WERI-Rb-1 (cell line): ENCODE measurements at regions not wholly inside any gene's neighbourhood (a gene's known extent, or its start where the extent isn't known, plus 50 kb on each side); places are given as distances from the start of the nearest gene placed in this dataset.

ENCODE experiments used
- DNase-seq: peaks from one replicate; pipeline ENCODE4 v3.0.0-alpha.2; 2020
- H3K27ac ChIP-seq: fragments of 250-450 bp; sonication (Bioruptor Pico); 2 replicates; pipeline ENCODE4 v1.5.1; 2020; ENCODE audit warnings: mild to moderate bottlenecking, moderate library complexity
- H3K27me3 ChIP-seq: fragments of 250-450 bp; sonication (Bioruptor Pico); 2 replicates; pipeline ENCODE4 v1.5.1; 2021; ENCODE audit warnings: mild to moderate bottlenecking, low read depth, moderate library complexity; ENCODE audit not compliant: insufficient read depth, severe bottlenecking
- H3K36me3 ChIP-seq: fragments of 250-450 bp; sonication (Bioruptor Pico); 2 replicates; pipeline ENCODE4 v1.5.1; 2020; ENCODE audit warnings: mild to moderate bottlenecking, moderate library complexity
- H3K4me3 ChIP-seq: 2 replicates; pipeline ENCODE4 v1.5.1; 2011; ENCODE audit warnings: low read depth, mild to moderate bottlenecking, control low read depth, low read length
- H3K9me3 ChIP-seq: fragments of 250-450 bp; sonication (Bioruptor Pico); 2 replicates; pipeline ENCODE4 v1.5.1; 2021; ENCODE audit warnings: mild to moderate bottlenecking, moderate library complexity; ENCODE audit not compliant: severe bottlenecking
- TF ChIP-seq, protein P1 (sequence below): IDR thresholded peaks from 2 replicates; pipeline ENCODE4 v1.5.1; 2011; ENCODE audit warnings: low read depth, mild to moderate bottlenecking, control low read depth, inconsistent platforms, low read length

DNA sequence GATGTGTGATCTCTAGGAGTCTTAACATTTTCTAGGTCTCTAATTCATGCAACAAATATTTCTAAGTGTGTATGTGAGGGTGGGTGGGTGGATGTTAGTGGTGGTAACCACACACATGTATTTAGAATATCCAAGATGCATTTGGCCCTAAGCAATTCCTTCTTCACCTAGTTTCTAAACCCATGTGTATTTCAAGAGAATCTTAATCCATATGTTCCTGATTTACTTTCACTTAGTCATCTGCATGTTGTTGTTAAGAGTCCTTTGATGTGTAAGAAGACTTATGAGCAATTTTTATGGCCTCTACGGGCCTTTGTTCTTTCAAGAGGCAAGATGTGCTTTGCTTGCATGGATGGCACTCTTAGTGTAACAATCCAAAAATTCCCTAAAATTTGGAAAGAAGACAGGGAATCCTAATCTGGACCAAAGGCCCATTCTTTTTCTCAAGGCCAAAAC, 282.6 kb downstream of the SPATA31D1 start:
- Histone ChIP-seq H3K27ac (no peak overlapping the region), H3K4me3 (no peak overlapping the region)
- no peak for DNase-seq

DNA sequence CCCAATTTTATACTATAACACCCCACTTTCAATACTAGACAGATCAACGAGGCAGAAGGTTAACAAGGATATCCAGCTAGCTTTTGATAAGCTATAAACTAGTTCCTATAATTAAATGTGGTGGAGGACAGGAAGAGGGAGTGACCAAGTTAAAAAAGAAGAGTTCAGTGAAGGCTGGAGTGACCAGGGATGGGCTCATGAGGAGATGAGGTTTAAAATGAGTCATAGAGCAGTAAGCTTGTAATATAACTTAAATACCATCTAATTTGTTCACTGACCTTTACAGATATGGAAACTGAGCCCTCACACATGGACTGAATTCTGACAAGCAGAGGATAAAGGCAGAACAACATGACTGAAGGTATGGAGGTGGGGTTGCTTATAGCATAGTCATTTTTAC, 284.5 kb downstream of the SPATA31D1 start:
- TF ChIP-seq, protein P1, sequence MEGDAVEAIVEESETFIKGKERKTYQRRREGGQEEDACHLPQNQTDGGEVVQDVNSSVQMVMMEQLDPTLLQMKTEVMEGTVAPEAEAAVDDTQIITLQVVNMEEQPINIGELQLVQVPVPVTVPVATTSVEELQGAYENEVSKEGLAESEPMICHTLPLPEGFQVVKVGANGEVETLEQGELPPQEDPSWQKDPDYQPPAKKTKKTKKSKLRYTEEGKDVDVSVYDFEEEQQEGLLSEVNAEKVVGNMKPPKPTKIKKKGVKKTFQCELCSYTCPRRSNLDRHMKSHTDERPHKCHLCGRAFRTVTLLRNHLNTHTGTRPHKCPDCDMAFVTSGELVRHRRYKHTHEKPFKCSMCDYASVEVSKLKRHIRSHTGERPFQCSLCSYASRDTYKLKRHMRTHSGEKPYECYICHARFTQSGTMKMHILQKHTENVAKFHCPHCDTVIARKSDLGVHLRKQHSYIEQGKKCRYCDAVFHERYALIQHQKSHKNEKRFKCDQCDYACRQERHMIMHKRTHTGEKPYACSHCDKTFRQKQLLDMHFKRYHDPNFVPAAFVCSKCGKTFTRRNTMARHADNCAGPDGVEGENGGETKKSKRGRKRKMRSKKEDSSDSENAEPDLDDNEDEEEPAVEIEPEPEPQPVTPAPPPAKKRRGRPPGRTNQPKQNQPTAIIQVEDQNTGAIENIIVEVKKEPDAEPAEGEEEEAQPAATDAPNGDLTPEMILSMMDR: no peak
- Histone ChIP-seq H3K9me3 (no peaks in the 10 kb centered on the region), H3K36me3 (no peaks in the 10 kb centered on the region)

More for the DNA sequence above, 282.6 kb downstream of the SPATA31D1 start:
- TF ChIP-seq, protein P1: no peak
- H3K27me3 ChIP-seq: no peaks in the 10 kb centered on the region
- H3K9me3 ChIP-seq: no peaks in the 10 kb centered on the region
- H3K36me3 ChIP-seq: no peaks in the 10 kb centered on the region

DNA sequence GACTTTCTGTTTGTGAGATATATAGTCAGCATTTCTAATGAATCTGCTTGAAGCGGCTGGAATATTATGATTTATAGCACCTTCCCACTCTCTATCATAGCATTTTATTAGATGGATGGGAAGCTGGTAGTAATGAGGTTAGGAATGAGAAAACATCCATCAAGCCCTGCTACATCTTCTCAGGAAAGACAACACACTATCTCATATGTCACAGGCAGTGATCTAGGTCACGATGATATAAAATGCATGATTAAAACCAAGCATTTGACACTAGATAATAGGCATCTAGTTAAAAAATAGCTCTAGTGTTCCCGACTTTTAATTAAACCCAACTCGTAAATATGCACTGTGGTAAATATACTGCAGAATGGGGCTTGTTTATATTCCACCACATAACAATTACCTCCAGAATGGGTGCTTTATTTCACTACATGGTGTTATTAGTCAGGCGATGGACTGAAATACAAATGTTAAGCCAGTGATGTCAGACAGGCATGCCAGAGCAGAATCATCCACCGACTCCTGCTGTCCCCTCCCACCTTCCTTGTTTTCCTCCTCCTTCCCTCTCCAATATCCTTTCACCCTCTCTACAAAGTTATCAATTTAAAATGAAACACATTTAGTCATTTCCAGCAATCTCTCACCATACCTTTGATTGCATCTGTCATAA, 286.8 kb downstream of the SPATA31D1 start:
- Histone ChIP-seq H3K4me3 (no peak overlapping the region), H3K9me3 (no peaks in the 10 kb centered on the region), H3K36me3 (no peaks in the 10 kb centered on the region), H3K27me3 (no peaks in the 10 kb centered on the region), H3K27ac (no peak overlapping the region)
- DNase-seq: no peak
- TF ChIP-seq, protein P1: no peak

More for the DNA sequence above, 284.5 kb downstream of the SPATA31D1 start:
- H3K27me3 ChIP-seq: no peaks in the 10 kb centered on the region
- DNase-seq: no peak
- H3K27ac ChIP-seq: no peak overlapping the region
- no peak overlapping the region for H3K4me3 ChIP-seq

DNA sequence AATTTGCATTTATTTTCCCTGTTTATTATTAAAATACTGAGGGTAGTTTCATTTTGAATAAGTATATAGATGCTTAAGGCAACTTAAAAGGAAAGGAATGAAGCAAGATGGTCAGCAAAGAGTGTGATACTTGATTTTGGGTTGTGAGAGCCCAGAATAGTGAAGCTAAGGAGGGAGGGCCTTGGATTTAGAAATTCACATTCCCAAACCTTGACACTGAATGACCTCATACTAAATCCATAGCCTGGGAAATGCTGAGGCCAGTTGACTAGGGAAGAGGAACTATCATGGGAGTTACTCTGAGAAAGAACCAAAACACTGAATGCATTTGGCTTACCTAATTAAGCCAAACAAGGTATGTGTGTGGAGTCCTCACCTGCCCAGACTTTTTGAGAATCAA, 292.5 kb downstream of the SPATA31D1 start:
- Histone ChIP-seq H3K4me3 (no peak overlapping the region), H3K27me3 (no peaks in the 10 kb centered on the region), H3K9me3 (no peaks in the 10 kb centered on the region), H3K27ac (no peak overlapping the region), H3K36me3 (no peaks in the 10 kb centered on the region)
- TF ChIP-seq, protein P1: no peak
- no peak for DNase-seq

DNA sequence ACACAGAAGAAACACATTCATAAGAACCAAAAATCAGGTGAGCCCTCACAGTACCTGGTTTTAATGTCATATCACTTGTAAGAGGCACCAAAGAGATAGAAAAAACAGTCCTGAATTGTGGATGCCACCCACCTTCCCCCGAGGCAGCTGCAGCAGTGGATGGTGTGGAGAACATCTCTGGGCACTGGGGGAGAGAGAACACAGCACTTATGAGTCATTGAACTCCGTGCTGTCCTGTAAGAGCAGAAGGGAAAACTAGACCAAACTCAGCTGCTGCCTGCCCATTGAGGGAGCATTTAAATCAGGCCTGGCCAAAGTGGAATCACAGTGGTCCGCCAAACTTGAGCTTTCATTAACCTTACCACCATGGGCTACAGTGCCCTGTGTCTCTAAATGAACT, 296.2 kb downstream of the SPATA31D1 start:
- TF ChIP-seq, protein P1: no peak
- Histone ChIP-seq H3K27me3 (no peaks in the 10 kb centered on the region), H3K4me3 (no peak overlapping the region), H3K9me3 (peaks cover 5% of the 10 kb centered on the region), H3K27ac (no peak overlapping the region), H3K36me3 (no peaks in the 10 kb centered on the region)
- DNase-seq: no peak

DNA sequence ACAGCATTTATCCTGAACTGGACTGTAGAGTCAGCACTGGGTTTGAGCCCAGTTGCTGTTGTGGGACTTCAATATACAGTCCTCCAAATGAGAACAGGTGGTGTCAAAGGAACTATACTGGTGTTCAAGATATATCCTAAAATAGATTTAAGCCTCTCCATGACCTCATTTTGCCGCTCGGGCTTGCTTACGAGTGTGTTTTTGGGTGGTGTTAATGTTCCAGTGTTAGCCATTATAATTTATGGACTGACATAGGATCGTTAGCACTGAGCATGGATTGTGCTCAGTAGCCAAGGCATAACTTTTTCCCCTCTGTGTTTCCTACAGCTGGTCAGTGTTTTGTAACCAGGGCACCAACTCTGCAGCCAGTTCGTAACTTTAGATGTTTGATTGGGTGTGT, 306.6 kb downstream of the SPATA31D1 start:
- Histone ChIP-seq H3K27me3 (no peaks in the 10 kb centered on the region), H3K36me3 (no peaks in the 10 kb centered on the region), H3K4me3 (no peak overlapping the region), H3K9me3 (no peaks in the 10 kb centered on the region), H3K27ac (no peak overlapping the region)
- TF ChIP-seq, protein P1: no peak
- DNase-seq: no peak
